Kidney epithelial cell (primary cell): ENCODE measurements at regions not wholly inside any gene's neighbourhood (a gene's known extent, or its start where the extent isn't known, plus 50 kb on each side); places are given as distances from the start of the nearest gene placed in this dataset.

Source experiments
- DNase-seq: peaks from one replicate; pipeline ENCODE4 v3.0.0-alpha.2; 2010; ENCODE audit warnings: low read depth
- H3K27me3 ChIP-seq: 2 replicates; pipeline ENCODE4 v1.6.0; 2011; ENCODE audit warnings: low read length; ENCODE audit not compliant: control insufficient read depth, insufficient read depth
- H3K36me3 ChIP-seq: 2 replicates; pipeline ENCODE4 v1.5.1; 2011; ENCODE audit warnings: low read length; ENCODE audit not compliant: control insufficient read depth, insufficient read depth
- H3K4me3 ChIP-seq: 2 replicates; pipeline ENCODE4 v1.5.1; 2011; ENCODE audit warnings: low read depth, mild to moderate bottlenecking, control low read depth, low read length
- TF ChIP-seq, protein P1 (sequence below): IDR thresholded peaks from 2 replicates; pipeline ENCODE4 v1.5.1; 2011; ENCODE audit warnings: mild to moderate bottlenecking, moderate library complexity, low read length, control low read depth, inconsistent platforms; ENCODE audit not compliant: insufficient read depth, poor library complexity, severe bottlenecking

DNA sequence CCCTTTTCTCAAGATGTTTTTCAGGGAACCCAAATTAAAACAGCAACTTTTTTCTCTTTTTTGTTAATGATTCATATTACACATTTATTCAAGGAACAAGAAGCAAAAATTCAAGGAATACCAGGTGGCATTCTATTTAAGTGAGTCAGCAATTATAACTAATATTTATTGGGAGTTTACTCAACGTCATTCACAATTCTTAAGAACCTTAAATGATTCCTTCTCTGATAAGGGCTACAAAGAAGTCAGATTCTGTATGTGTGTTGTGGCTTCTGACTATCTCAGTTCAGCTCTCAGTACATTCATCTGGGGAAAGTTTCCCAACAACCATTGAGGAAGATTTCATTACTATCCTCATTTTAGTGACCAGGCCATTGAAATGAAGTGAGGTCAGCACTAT is 470.7 kb upstream of the AKR1E2 start:
- H3K4me3 ChIP-seq, result no peak overlapping the region
- no peaks in the 10 kb centered on the region for H3K36me3 ChIP-seq
- TF ChIP-seq, protein P1, sequence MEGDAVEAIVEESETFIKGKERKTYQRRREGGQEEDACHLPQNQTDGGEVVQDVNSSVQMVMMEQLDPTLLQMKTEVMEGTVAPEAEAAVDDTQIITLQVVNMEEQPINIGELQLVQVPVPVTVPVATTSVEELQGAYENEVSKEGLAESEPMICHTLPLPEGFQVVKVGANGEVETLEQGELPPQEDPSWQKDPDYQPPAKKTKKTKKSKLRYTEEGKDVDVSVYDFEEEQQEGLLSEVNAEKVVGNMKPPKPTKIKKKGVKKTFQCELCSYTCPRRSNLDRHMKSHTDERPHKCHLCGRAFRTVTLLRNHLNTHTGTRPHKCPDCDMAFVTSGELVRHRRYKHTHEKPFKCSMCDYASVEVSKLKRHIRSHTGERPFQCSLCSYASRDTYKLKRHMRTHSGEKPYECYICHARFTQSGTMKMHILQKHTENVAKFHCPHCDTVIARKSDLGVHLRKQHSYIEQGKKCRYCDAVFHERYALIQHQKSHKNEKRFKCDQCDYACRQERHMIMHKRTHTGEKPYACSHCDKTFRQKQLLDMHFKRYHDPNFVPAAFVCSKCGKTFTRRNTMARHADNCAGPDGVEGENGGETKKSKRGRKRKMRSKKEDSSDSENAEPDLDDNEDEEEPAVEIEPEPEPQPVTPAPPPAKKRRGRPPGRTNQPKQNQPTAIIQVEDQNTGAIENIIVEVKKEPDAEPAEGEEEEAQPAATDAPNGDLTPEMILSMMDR, result no peak
- no peaks in the 10 kb centered on the region for H3K27me3 ChIP-seq
- no peak for DNase-seq

DNA sequence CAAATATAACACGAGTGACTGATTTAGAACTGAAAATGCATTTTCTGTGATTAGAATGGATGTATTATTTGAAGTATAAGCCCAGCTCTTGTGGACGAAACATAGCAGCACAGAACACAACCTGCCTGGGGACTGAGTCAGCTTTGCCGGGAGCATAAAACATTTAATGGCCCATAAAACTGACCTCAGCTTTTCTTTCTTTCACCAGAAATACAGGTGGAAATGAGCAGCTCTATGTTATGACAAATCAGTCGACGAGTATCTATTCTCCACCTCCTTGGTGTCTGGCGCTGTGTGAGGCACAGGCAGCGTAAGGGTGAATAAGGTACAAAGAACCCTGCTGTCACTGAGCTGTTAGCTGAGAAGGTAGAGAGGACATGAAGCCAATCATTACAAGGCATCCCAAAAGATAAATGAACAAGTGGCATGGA is 471.6 kb upstream of the AKR1E2 start:
- TF ChIP-seq, protein P1, result no peak
- DNase-seq, result peak; percentile 90
- no peaks in the 10 kb centered on the region for H3K27me3 ChIP-seq
- H3K36me3 ChIP-seq, result no peaks in the 10 kb centered on the region
- H3K4me3 ChIP-seq, result no peak overlapping the region

DNA sequence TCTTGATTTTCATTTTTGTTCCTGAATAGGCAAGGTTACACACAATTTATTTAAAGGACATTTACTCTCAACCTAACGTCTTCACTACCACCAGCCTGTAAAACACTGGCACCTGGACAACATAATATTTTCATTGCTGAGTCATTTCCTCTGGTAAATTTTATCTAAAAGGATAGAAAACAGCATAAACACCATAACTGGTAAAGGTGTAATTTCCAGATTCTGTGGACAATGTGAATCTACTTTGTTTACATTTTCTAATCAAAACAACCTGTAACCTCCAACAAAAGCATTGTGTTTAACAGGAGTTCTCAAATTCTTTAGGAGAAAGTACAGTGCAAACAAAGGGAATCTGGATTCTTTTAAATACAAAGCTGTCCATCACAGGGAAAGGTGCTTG is 472.0 kb upstream of the AKR1E2 start:
- H3K27me3 ChIP-seq, result no peaks in the 10 kb centered on the region
- TF ChIP-seq, protein P1, result no peak
- DNase-seq, result peak; percentile 59
- no peaks in the 10 kb centered on the region for H3K36me3 ChIP-seq
- H3K4me3 ChIP-seq, result no peak overlapping the region

DNA sequence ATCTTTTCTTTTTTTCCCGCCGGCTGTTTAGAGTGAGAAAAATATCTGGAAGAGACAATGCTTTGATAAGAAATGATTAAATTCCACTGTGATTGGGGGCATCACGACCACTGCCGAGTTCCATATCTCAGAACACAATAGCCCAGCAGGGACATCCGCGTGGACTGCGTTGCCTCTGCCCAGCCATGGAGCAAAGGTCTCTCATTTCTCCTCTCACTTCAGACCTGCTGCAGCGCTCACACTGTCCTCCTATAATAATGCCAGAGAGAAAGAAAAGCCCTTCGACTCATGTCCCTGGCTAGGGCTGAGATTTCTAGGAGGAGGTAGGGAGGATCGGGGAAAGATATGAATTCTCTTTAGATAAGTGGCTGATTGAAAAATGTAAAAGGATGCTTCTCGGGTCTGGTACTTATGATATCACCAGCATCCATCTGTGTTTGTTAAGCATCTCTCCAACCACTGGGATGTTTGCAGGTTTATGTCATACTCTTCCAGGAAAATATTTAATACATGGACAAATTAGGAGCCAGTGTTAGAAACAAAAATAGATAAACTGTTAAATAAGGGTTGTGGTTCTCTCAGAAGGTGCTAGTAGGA is 472.9 kb upstream of the AKR1E2 start:
- Histone ChIP-seq H3K4me3 (no peak overlapping the region), H3K36me3 (no peaks in the 10 kb centered on the region), H3K27me3 (no peaks in the 10 kb centered on the region)
- DNase-seq, result no peak
- TF ChIP-seq, protein P1, result no peak

DNA sequence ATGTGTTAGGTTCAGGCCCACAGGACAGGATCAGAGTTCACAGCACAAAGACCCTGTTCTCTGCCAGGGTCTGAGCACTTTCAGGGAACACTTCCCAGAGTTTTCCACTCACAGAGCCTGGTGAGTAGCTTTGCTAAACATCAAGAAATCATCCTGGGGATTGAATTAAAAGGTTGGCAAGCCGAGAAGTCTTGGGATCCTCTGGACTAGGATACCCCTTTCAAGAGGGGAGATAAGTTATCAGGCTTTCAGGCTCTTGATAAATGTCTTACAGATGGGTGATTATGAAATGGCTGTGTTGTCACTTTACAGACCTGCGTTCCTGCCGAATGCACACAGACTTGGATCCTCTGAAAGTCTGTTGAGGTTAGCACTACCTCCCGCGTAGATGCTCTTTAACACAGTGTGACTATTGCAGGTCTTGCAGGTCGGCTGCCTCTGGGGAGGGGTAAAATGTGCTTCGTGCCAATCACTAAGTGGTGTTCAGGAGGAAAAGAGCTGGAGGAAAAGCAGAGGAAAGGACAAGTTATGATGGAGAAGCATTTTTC is 473.5 kb upstream of the AKR1E2 start:
- DNase-seq, result no peak
- Histone ChIP-seq H3K36me3 (no peaks in the 10 kb centered on the region), H3K27me3 (no peaks in the 10 kb centered on the region), H3K4me3 (no peak overlapping the region)
- TF ChIP-seq, protein P1, result no peak

DNA sequence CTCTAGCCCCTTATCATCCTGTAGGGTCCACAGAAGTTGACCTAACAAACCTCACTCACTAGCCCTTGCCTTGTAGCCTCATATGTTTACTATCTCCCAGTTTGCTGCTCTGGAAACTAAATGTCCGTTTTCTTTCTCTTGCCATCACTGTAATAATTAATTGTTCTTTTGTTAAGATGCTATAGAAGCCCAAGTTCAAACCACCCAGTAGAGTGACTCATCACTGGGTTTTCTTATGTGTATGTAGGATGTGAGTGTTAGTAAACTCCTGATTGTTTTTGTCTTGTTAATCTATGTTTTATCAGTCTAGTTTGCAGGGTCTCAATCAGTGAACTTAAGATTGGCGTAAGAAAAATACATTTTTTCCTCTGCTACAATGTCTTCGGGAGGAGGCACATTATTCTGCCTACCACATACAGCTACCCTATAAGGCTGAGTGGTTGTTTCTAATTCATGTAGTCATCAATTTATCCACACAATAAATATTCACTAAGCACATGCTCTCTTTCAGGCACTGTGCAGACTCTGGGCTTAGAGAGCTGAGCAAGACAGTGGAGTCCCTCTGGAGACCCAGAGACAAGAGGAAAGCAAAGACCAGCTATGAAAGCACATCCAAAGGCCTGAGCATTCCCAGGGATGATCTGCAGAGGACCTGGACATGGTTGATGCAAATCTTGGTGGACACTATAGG is 474.1 kb upstream of the AKR1E2 start:
- DNase-seq, result no peak

More for the DNA sequence above, 474.1 kb upstream of the AKR1E2 start:
- no peaks in the 10 kb centered on the region for H3K36me3 ChIP-seq
- no peak overlapping the region for H3K4me3 ChIP-seq
- no peaks in the 10 kb centered on the region for H3K27me3 ChIP-seq
- TF ChIP-seq, protein P1, result no peak
